ENCODE measurements at regions not wholly inside any gene's neighbourhood (a gene's known extent, or its start where the extent isn't known, plus 50 kb on each side); places are given as distances from the start of the nearest gene placed in this dataset.

GRCh38 chr11:45518141-45518832 is 147.1 kb downstream of the CHST1 start:
- DNase-seq, result no peak

DNA sequence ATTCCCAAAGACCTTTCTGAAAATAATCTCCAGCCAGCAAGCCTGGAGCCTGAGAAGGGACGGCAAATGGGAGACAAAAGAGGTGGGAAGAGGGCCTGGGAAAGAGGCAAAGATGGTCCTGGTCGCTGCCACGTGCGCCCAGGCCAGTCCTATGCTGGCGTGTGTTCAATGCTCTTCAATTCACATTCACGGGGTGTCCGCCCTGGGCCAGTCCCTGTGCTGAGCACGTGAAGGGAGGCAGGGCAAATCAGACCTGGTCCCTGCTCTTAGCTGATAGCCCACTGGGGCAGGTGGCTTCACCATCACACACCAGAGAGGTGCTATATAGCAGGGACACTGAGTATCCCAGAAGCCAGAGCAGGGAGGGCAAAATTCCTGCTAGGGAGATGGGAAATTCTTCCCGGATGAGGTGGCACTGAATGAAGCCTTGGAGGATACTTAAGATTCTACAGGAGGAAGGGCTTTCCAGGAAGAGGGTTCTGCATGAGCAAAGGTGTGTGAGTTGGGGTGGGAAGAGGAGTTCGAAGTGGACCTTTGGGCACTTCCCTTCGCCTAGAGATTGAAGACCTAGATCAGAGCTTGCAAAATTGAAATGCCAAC is 148.2 kb downstream of the CHST1 start:
- DNase-seq, result no peak

DNA sequence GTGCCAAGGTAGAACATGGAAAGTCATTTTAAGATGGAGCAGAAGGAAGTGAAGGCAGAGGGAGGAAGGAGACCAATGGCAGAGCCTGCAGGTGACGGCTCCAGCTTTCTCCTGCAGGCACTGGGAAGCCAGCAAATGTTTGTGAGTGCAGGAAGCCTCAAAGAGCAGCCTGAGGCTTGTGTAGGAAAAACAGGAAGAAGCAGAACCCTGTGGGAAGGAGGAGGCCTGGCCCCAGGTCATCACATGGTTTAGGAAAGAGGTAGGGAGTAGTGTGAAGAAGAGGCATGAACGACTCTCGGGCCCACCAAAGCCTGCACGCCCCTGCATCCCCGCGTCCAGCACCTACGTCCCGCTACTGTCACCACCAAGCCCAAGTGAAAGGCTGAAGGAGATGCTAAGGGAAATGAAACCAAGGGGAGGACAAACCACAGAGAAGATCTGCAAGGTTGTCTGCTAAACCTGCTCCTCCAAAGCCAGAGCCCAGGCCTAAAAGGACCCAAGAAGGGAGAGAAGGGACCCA is 151.5 kb downstream of the CHST1 start:
- DNase-seq, result no peak

DNA sequence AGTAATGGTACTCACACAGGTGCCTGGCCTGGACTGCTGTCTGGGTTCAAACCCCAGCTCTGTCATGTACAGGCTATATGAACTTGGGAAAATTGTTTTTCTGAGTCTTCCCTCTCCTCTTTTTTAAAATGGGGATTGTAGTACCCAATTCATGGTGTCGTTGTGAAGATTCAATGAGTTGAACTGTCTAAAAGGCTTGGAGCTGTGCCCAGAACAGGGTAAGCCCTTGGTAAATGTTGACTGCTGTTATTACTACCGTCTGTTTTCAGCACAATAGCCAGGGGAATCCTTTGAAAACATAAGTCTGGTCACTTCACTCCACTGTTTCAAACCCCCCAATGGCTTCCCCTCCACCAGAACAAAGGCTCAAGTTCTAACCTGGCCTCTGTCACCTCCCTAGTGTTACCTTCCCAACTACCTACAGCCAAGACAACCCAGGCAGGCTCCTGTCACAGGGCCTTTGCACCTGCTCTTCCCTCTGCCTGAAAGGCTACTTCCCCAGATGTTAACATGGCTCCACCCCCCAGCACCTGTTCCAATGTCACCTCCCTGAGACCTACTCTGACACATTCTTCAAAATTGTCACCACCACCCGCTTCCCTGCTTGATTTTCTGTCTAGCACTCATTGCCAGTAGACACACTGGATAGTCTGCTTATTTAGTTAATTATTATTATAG is 152.8 kb downstream of the CHST1 start:
- no peak for DNase-seq

DNA sequence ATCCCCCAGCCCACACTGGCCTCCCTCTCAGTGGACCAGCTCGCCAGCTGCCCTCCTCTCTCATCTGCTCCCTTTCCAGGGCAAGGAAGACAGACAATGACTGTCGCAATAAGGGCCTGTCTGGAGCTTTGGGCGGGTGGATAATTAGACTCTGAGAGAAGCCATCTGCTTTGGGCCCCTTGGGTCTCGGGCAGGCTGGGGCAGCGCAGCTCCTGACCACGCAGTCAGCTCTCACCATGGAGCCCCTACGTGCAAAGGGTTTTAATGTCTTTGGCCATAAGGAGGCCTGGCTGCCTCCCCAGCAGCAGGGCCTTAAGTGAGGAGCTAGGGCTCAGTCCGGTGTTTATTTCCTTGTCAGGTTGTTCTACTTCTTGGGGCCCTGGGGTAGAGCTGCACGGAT is 153.9 kb downstream of the CHST1 start:
- DNase-seq, result no peak

- DNase-seq, result no peak
Observed at GRCh38 chr11:45507916-45508315, 157.5 kb downstream of the CHST1 start.

- DNase-seq, result no peak
Observed at GRCh38 chr11:45503311-45503710, 162.1 kb downstream of the CHST1 start.

DNA sequence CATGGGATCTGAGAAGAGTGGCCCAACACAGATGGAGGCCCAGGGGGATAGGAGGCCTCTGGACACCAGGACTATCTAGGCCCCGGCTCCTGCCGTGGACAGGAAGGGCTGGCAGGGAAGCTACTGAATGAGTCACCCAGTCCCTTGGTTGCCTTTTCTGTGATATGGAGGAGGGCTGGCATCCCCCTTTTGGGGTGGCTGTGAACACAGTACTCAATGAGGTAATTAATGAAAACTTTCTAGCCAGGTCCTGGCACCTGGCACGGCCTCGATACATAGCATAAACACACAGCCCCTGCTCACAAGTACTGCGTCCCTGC is 163.2 kb downstream of the CHST1 start:
- no peak for DNase-seq

DNA sequence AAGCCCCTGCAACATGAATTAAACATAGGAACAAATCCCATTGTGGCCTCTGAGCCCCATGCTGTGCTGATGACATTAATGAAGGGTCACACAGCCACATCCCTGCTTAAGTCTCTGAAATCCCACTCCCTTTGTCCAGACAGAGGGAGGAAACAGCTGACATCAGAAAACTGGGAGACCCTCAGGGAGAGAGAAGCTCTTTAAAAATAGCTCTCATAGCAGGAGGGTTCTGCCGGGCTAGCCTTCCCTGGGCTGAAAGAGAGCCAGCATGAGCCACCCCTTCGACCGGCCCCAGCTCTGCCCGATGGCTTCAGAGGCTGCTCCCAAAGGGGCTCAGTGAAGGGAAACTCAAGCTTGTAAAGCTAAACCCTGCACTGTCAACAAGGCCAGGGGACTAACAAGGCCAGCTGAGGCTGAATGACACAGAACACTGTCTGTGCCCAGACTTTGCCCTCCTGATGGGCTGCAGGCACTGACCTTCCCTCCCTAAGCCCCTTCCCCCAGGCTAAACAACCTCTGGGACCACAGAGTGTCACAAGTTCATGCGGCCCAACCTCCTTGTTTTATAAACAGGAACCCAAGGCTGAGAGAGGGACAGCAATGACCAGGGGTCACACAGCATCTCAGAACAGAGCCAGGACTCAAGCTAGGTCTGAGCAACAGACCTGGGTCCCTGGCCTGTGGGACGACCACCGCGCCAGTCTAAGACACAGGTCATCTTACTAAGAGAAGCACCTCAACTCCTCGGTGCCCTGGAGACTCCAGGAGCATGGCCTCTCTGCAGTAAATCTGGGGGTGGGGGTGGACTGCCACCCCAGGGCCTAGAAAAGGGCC is 163.8 kb downstream of the CHST1 start:
- DNase-seq, result no peak

DNA sequence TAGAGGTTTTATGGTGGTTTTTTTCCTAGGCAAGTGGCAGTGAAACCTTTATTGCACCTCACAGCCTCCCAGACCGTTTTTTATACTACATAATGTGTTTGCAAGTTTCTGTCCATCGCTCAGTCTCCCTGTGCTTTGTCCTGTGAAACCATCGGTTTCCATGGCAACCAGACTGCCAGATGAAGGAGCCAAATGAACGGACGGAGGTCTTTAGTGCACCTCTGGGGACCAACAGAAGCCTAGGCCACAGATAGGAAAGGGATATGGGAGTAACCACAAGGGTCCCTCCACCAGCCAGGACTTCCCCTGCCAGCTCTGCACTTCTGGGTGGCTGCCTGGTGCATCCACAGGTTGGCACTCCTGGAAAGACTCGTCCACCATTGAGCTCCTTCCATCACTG is 165.0 kb downstream of the CHST1 start:
- no peak for DNase-seq

DNA sequence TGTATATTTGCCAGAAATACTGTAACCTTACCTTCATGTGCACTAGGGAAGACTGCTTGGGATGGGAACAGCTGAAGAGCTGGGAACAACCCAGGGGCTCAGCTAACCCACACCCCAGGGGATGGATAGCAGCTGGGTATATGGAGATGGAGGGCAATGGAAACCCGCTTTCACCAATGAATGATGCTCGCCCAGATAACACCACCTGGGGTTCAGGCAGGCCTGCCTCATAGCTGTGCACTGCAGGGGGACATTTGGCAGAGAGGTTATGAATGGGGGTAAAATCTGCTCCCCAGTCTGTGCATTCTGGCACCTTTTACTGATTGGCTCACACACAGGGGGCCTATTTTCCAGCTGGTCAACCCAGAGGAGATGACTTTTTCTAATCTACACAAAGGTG is 170.7 kb downstream of the CHST1 start:
- DNase-seq, result no peak

GRCh38 chr11:45489281-45489905 is 176.0 kb downstream of the CHST1 start:
- DNase-seq, result no peak

- DNase-seq, result no peak
Observed at GRCh38 chr11:45486461-45486860, 179.0 kb downstream of the CHST1 start.

DNA sequence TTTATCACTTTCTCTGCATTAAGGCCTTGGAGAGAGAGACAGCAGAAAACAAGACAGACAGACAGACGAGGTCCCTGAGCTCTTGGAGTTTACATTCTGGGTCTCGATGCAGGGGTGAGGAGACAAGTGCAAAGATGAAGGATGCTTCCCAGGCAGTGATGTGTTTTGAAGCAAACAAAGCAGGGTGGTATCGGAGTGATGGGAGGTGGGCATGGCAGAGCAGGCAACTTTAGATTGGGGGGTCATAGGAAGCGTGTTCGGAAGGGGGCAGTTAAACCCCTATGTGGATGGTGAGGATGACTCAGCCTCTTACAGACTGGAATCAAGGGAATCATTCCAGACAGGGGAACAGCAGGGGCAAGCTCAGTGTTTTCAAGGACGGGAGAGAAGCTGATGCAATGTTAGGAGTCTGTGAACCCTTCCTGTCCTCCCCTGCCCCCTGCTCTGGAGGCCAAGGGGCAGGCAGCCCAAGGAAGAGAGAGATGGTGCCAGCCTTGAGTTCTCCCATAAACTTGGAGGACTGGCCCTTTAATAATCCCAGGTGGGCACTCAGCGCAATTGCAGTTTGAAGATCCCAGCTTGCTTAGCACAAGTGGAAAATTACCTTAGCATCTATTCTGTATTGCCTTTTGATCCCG is 180.2 kb downstream of the CHST1 start:
- no peak for DNase-seq

DNA sequence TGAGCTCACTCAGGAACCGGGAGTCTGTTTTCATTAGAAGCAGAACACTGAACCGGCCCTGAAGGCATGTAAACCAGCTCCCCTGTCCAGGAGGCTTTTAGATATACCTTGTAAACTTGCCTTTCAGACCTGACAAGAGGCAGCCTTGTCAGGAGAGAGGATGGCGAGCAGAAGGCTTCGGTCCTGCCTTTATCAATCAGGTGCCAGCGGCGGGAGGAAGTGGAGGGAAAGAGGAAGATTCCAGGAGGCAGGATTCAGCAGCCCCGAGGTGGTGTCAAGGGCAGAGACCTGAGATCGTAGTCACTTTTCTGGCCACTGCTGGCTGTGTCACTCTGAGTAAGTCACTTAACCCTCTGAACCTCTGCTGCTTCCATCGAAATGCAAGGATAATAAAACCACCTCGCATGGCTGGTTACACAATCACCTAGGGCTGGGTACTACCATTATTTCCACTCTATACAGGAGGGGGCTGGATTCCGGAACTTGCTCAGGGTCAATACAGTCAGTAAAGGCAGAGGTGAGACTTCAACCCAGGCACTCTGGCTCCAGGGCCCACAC is 181.0 kb downstream of the CHST1 start:
- no peak for DNase-seq

DNA sequence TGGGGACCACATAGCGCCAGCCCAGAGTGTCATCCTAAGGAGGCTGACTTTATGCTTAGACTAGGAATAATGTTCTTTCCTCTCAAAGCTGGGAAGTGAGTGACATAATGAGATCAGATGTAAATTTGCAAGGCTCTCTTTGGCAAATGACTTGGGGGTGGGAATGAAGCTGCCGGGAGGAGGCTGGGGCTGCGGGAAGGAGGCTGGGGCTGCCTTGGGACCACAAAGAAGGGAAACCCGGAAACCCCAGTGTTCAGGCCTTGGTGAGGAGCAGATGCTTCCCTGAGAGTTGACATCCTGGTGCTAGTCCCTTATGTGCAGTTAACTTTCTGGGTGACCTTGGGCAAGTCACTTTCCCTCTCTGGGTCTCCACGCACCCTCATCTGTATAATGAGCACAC is 182.0 kb downstream of the CHST1 start:
- no peak for DNase-seq

DNA sequence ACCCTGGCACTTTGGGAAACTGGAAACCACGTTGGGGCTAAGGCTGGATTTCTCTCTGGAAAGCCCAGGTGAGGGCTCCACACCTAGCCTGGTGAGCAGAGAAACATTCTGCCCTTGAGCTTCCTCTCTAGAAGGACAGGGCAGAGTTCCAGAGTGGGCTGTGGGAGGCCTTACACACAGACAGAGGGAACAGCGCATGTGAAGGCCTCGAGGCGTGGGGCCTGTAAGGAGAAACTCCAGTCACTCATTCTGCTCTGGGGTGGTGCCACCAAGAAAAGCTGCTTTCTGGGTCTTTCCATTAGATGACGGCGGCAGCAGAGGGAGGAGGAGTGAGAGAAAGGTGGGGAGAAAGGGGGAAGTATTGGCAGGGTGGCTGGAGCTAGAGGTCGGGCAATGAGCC is 183.1 kb downstream of the CHST1 start:
- no peak for DNase-seq

- DNase-seq, result no peak
Observed at GRCh38 chr11:45481026-45481425, 184.4 kb downstream of the CHST1 start.

DNA sequence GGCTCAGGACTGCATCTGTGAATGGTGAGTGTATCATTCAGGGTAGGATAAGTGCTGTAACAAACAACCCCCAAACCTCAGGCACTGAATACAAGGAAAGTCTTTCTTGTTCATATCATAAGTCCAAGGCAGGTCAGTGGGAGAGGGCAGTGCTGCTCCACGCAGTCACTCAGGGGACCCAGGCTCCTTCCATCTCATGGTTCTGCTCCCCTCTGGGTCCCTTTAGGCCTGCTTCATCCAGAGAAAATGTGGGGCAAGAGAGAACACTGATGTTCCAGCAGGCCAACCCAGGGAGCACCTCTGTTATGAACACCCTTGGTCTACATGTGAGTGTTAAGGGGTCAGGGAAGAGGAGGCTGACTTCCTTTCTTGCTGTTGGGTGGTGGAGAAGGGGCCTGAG is 187.8 kb downstream of the CHST1 start:
- DNase-seq, result no peak

GRCh38 chr11:45476126-45476525 is 189.3 kb downstream of the CHST1 start:
- no peak for DNase-seq

GRCh38 chr11:45475173-45475572 is 189.0 kb upstream of the SYT13 start:
- no peak for DNase-seq

DNA sequence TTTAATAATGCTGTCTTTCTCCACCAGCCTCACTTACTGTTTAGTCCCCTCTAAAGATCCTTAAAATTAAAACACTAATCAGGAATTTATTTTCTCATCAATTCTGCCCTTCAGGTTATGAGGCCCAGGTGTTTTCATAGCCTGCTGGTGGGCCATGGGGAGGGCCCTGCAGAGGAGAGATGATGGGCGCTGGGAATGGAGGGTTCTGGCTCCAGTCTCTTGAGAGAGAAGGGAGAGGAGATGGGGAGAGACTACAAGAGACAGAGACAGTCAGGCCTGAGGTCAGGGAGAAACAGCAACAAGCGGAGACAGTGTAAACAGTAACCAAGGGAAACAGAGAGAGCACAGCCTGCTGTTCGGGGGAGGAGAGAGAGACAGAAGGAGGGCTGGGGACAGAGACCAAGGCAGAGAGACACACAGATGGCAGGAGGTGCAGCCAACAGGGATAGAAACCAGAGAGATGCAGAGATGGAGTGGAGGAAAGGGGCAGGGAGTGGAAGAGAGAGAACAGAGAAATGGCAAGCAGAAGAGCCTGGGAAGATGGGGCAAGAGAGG is 187.3 kb upstream of the SYT13 start:
- DNase-seq, result no peak
